Kidney tubule cell (primary cell): ENCODE measurements at regions not wholly inside any gene's neighbourhood (a gene's known extent, or its start where the extent isn't known, plus 50 kb on each side); places are given as distances from the start of the nearest gene placed in this dataset.
A peak's percentile ranks its signal among the peaks of the same experiment; 100 is the strongest.

Experiments
- DNase-seq: peaks from one replicate; pipeline ENCODE4 v3.0.0-alpha.2; 2018; ENCODE audit warnings: low spot score

DNA sequence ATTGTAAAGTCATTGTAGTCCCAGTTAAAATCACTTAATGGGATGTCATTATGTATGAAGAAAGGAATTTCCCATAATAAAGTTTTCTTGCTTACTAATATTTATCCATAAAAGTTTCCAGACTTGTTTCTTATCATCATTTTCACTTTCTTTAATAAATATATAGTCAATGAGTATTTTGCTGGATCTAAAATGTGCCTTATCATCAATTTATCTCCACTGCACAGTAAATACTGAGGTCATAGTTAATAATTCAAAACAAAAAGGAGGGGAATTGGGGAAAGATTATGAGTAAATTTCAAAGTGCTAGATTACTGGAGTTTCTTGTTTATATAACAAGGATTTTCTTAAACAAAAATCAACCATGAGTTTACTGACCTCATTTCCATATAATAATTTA lies 279.5 kb upstream of the DKK2 start:
- no peak for DNase-seq

- DNase-seq: no peak
These were observed 278.0 kb upstream of the DKK2 start for GRCh38 chr4:107314156-107314555.

GRCh38 chr4:107312366-107312765 lies 276.3 kb upstream of the DKK2 start:
- no peak for DNase-seq

DNA sequence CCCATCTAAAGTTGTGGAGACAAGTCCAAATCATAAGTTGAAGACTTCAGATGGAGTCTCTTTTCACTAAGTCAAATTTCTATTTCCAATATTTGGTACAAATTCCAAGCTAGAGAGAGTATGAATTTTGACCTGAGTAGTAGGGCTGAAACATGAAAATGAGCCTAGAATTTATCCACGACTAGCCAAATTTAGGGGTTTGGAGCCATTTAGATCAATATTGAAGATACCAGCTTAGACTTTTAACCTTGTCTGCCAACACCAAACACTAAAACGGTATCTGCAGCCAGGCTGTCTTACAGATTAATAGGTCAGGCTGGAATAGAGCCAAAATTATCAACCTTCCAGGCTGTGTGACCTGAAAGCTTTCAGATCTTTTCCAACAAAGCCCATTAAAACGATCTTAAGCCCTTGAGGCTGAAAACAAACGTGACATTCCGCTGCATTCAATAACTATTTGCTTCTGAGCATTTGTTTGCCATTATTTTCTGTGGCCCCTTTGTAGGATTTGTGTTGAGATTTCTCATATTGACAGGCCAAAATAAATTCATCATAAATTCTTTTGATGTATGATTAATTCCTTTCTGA lies 268.7 kb upstream of the DKK2 start:
- no peak for DNase-seq

DNA sequence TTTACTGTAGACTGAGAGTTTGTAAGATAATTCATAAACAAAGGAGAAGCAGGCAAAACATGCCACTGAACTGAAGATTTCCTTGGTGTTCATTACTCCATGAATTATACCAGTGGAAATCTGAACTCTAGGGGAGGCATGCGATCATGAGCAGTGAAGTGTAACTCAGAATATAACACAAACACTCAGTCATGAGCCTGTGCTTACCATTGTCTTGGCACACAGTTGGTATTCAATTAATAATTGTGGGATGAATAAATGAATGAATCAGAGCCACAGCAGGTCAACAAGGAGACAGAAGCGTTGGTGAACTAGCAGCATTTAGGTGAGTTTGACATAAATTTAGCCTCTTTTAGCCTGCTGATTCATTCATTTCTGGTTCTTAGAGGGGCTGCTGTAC lies 263.5 kb upstream of the DKK2 start:
- DNase-seq: peak; percentile 92

GRCh38 chr4:107292979-107293378 lies 256.9 kb upstream of the DKK2 start:
- peak; percentile 53 for DNase-seq

DNA sequence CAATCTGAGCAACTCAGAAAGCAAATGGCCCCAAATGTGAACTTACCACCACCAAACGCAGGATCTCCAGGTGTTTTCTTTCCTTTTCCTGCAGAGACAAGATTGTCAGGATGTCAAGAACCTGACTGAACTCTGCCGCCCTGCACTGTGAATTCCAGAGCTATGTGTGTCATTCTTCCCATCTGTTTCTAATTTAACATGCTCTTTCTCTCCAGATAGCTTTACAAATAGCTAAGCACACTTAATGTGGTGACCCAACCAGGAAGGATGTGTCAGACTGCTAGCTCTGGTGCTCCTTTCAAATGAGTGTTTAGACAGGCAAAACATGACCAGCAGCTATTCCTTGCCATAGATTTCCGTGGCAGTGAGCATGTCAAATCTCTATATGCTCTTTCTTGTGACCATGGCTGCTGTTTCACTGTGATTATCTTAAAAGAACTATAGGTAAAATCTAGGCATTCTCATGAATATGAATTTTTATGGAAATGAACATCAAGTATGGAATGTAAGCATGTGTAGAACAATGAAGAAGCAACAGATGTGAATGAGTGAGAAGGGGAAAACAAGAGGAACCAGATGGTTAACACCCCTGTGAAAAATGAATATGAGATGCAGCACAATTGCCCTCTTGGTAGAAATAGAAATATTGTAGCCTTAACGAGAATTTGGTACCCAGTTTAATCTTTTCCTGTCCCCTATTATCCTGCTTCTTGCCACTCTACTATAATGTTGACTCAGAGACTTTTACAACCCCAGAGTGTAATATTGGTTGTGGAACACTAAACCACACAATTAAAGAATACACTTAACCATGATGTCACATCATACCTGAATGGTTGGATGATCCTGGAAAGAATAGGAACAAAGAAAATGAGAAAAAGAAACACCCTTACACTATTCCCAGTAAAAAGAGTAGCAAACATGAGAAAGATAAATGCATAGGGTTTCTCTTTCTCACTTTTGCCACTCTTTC lies 247.8 kb upstream of the DKK2 start:
- DNase-seq: peak; percentile 96

- DNase-seq: peak; percentile 63
These were observed 243.6 kb upstream of the DKK2 start for GRCh38 chr4:107279733-107280132.

DNA sequence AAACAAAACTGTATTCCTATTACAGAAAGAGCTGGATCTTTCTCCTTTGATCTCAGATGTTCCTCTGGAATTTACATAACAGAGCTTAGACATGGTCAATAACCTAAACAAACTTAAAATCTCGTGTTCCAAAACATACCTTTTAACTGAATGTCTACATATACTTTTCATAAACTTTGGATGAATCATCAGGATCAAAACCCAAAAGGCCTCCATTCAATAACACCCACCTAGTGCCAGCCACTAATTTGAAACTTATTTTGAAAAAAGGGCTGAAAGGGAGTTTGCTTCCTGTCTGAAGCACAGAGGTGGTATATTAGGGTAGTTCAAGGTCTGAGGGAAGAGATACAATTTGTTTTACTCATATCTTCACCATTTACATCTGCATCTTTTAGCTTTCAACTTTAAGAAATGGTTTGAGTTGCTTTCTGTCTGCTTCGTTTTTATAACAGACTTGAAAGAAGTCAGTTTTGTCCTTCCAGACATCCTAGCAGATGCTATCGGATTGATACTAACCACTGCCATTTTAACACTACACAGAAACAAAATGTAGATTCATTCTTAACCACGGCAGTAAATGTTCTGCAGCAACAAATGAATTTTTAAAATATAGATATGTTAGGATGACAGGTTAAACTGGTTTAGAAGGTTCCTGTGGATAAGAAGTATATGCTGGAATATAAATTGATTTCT lies 242.8 kb upstream of the DKK2 start:
- no peak for DNase-seq

- DNase-seq: no peak
These were observed 239.9 kb upstream of the DKK2 start for GRCh38 chr4:107276052-107276451.

DNA sequence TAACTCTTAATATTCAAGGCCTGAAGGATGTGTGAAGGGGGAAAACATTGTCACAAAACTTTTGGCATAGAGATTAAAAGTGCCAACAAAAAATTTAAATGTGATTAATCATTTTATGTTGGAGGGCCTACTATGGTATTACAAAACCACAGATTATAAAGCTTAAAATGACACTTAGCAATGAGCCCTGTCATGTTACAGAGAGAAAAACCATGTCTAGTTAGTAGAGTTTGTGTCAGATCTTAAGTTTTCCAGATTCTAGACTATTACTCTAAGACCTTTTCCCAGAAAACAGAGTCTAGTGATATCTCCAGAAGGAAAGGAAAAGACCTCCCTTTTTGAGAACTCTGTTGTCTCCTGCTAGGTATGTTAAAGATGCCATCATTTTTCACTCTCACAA lies 239.1 kb upstream of the DKK2 start:
- no peak for DNase-seq

GRCh38 chr4:107270614-107271013 lies 234.5 kb upstream of the DKK2 start:
- no peak for DNase-seq

GRCh38 chr4:107269175-107269574 lies 233.1 kb upstream of the DKK2 start:
- no peak for DNase-seq

DNA sequence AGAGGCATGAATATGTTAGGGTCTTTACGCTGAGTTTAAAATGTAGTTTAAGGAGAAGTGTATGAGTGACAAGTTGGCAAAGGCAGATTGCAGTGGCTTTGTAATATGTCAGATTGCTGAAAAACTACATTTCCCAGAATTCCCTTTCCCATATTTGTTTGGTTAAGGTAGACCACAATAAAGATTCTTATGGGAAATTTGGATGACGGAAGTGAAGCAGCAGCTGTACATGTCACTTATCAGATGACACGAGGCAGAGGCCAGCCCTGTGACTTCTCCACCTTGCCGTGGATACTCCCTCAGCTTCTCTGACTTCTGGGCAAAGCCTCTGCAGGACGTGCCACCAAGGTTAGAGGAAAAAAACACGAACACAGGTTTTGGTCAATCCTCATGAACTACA lies 229.7 kb upstream of the DKK2 start:
- no peak for DNase-seq

- DNase-seq: peak; percentile 18
These were observed 225.2 kb upstream of the DKK2 start for GRCh38 chr4:107261241-107261874.

DNA sequence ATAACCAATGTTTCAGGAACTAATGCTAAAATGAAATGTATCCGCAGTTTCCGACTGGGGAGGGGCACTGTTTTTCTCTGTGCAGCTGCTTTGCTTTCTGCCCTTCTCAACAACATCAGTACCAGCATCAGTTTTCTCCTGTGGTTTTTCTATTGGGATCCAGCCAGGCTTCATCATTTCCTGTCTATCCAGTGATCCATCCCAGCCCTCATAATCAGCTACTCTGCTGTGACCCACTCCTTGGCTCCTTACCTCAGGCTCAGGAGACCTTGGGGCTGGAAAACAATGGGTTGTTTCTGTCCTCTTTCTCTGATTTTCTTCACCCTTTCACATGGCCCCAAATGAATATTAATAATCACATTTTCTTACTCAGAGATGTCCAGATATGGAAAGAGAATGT lies 222.2 kb upstream of the DKK2 start:
- peak; percentile 45 for DNase-seq

DNA sequence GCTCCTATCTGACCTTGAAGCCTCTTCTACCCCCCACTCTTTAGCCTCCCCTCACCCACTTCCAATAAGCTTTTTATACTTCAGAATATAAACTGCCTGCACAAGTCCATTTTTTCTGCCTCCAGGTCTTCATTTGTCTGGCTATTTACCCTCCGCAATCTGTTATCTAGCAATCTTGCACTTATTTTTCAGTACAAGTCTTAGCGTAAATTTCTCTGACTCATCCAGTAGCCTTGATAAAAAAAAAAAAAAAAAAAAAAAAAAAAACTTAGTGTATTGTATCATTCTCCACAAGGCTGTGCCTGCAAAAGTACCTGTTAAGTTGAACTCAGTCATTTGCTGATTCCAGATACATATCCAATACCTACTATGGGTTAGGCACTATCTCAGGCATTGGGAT lies 219.5 kb upstream of the DKK2 start:
- no peak for DNase-seq

DNA sequence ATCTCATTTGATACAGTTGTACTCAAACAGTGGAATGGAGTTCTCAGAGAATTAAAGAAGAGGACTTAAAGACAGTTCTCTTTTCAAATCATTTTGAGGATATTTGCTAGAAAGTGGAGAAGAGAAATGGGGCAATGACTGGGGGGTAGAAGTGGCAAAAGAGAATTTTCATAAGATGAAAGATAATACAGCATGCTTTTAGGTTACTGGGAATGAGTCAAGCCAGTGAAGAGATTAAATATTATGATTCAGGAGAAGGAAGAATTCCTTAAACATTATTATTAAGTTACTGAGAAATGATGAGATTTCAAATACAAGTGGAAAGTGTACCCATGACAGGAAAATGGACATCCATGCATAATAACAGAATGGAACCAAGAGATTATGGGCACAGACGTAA lies 219.0 kb upstream of the DKK2 start:
- no peak for DNase-seq

DNA sequence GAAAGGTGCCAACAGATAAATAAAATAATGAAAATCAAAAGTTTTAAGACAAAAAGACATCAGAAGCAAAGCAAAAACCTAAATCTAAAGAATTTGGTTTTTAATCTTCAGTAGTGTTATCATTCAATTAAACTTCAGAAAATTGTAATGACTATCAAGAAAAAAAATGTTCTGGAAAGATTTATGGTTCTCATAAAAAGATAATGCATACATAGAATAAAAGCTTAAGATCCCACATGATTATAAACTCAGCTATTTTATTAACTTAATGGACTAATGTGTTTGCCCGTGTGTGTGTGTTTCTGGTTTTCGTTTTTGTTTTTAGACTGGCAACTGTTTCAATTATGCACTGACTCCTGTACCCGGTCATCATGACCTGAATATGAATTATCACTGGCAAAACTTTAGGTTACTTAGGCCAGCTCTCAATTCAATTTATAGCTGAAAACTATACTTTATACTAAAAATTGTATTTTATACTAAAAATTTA lies 217.5 kb upstream of the DKK2 start:
- DNase-seq: no peak

GRCh38 chr4:107253090-107253489 lies 217.0 kb upstream of the DKK2 start:
- DNase-seq: no peak

- DNase-seq: no peak
These were observed 216.5 kb upstream of the DKK2 start for GRCh38 chr4:107252571-107252970.

DNA sequence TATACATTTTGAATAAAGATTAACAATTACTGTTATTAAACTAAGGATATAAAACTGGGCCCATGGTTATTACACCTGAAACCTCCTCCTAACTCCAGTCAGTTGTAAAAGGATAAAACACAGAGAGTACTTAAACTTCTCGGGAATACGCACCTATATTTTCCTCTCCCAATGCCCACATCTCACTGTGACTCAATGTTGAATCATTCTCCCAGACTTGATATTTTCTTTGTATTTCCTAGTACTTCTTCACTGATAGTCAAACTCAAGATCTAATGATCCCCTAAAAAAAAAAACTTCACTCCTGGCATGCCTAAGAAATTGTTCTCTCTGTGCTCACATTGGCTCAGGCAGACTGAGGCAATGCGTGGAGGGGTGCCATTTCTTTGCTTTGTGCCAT lies 212.5 kb upstream of the DKK2 start:
- DNase-seq: peak; percentile 3
